Nephron (organoid): ENCODE measurements at regions not wholly inside any gene's neighbourhood (a gene's known extent, or its start where the extent isn't known, plus 50 kb on each side); places are given as distances from the start of the nearest gene placed in this dataset.

Experiments
- H3K27ac Mint-ChIP-seq, 3 experiments: 2 replicates each; pipeline ENCODE4 v1.8.0; 2020; ENCODE audit warnings: mixed read lengths in 3 of 3, mild to moderate bottlenecking in 2 of 3, moderate library complexity in 1 of 3
- H3K27me3 Mint-ChIP-seq: 2 replicates; pipeline ENCODE4 v1.8.0; 2021; ENCODE audit warnings: low read depth, mild to moderate bottlenecking, moderate library complexity, mixed read lengths
- H3K36me3 Mint-ChIP-seq: 2 replicates; pipeline ENCODE4 v1.8.0; 2020; ENCODE audit warnings: low read depth, mixed read lengths
- H3K4me1 Mint-ChIP-seq: 2 replicates; pipeline ENCODE4 v1.8.0; 2020; ENCODE audit warnings: mixed read lengths
- H3K4me3 Mint-ChIP-seq, 3 experiments: 2 replicates each; pipeline ENCODE4 v1.8.0; 2020; ENCODE audit warnings: mild to moderate bottlenecking in 3 of 3, mixed read lengths in 3 of 3, moderate library complexity in 2 of 3
- H3K9me3 Mint-ChIP-seq: 2 replicates; pipeline ENCODE4 v1.8.0; 2020; ENCODE audit warnings: mixed read lengths
- TF ChIP-seq, protein P1 (sequence below), 3 experiments: fragments of 200-600 bp; sonication (generic); IDR thresholded peaks; one replicate each; pipeline ENCODE4 v1.5.0; 2021; ENCODE audit warnings: antibody characterized with exemption in 3 of 3; ENCODE audit not compliant: unreplicated experiment in 3 of 3

DNA sequence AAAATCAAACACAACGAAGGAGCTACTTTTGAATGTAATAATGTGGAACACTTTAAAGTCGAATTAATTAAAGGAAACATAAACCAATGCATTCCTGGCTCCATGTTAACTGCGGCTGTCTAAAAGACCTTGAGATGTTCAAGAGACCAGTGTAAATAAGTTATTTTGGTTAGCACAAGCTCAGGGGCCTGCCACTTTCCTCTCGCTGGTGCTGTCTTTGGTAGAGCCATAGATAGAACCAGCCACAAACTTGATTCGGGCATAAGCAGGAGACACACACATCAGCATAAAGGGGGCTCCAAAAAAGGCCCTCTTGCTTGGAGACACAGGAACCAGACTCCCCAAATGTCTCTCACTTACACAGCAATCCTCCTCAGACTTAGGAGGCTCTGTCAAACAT lies 121.6 kb upstream of the TBX20 start:
- Mint-ChIP-seq H3K4me3 (no peak overlapping the region), H3K4me1 (peaks cover 9% of the 10 kb centered on the region), H3K9me3 (peaks cover 13% of the 10 kb centered on the region), H3K36me3 (no peaks in the 10 kb centered on the region), H3K27me3 (peaks cover 11% of the 10 kb centered on the region), H3K27ac (no peak overlapping the region)
- TF ChIP-seq, protein P1, sequence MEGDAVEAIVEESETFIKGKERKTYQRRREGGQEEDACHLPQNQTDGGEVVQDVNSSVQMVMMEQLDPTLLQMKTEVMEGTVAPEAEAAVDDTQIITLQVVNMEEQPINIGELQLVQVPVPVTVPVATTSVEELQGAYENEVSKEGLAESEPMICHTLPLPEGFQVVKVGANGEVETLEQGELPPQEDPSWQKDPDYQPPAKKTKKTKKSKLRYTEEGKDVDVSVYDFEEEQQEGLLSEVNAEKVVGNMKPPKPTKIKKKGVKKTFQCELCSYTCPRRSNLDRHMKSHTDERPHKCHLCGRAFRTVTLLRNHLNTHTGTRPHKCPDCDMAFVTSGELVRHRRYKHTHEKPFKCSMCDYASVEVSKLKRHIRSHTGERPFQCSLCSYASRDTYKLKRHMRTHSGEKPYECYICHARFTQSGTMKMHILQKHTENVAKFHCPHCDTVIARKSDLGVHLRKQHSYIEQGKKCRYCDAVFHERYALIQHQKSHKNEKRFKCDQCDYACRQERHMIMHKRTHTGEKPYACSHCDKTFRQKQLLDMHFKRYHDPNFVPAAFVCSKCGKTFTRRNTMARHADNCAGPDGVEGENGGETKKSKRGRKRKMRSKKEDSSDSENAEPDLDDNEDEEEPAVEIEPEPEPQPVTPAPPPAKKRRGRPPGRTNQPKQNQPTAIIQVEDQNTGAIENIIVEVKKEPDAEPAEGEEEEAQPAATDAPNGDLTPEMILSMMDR (IDR thresholded peaks at IDR 0.05; ENCODE audit: unreplicated experiment in 3 of 3): no peak

DNA sequence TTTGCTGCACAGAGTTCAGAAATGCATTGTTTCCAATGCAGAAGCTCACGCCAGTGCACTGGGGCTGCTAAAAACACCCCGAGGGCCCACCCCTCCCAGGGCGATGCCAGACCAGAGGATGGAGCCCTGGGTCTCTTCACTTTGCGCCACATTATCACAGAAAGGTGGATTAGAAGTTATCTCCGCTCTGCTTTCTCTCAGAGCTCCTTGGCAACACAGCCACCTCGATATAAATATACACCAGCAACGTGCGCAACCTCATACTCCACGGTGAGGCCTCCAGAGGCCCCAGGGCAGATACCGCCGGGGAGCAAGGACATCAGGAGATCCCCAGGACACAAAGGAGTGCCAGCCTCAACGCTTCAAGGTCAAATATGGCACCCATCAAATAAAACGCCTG lies 121.0 kb upstream of the TBX20 start:
- Mint-ChIP-seq H3K4me1 (peaks cover 9% of the 10 kb centered on the region), H3K4me3 (no peak overlapping the region)

DNA sequence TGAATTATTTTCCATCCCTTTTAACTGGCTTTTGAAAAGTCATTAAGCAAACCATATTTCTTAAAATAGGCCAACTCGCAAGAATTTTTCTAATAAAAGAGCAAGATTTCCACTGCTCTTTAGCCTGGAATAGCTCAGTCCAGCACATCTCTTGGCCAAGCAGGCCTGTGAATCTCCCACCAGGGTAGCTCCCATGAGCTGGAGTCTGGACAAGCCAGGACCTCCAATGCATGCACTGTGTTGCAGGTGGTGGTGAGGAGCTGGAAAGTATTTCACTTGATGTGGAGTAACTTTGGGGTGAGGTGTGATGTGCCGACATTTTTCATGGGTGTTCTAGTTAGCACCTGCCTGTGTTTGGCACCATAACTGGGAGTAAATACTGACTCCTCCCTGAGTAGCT lies 117.3 kb upstream of the TBX20 start:
- Mint-ChIP-seq H3K4me1 (no peaks in the 10 kb centered on the region), H3K36me3 (no peaks in the 10 kb centered on the region)

More for the DNA sequence above, 121.0 kb upstream of the TBX20 start:
- Mint-ChIP-seq H3K9me3 (peaks cover 13% of the 10 kb centered on the region), H3K36me3 (no peaks in the 10 kb centered on the region), H3K27ac (no peak overlapping the region), H3K27me3 (peaks cover 14% of the 10 kb centered on the region)
- TF ChIP-seq, protein P1 (IDR thresholded peaks at IDR 0.05; ENCODE audit: unreplicated experiment in 3 of 3): no peak

DNA sequence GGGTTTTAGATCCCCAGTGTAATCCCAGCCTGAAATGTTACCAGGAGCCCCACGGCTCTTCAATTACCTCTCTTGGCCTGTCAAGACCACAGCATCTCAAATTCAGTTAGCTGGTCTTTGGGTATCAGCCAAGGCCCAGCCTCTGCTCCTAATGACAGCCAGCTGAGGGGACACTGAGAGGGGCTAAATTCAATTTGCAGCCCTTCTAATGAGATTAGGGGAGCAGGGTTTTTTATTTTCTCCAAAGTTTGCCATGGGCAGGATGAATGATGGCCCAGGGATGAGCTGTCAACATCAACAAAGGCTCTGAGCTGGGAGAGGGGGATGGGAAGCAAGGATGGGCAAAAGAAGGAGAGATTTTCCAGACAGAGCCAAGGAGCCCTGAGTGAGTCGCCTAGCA lies 116.8 kb upstream of the TBX20 start:
- Mint-ChIP-seq H3K4me1 (no peaks in the 10 kb centered on the region), H3K36me3 (no peaks in the 10 kb centered on the region), H3K9me3 (peaks cover 13% of the 10 kb centered on the region), H3K4me3 (no peak overlapping the region), H3K27ac (no peak overlapping the region), H3K27me3 (peaks cover 21% of the 10 kb centered on the region)
- TF ChIP-seq, protein P1 (IDR thresholded peaks at IDR 0.05; ENCODE audit: unreplicated experiment in 3 of 3): no peak

More for the DNA sequence above, 117.3 kb upstream of the TBX20 start:
- H3K27ac Mint-ChIP-seq: no peak overlapping the region
- TF ChIP-seq, protein P1 (IDR thresholded peaks at IDR 0.05; ENCODE audit: unreplicated experiment in 3 of 3): no peak
- no peak overlapping the region for H3K4me3 Mint-ChIP-seq
- peaks cover 13% of the 10 kb centered on the region for H3K9me3 Mint-ChIP-seq
- H3K27me3 Mint-ChIP-seq: peaks cover 21% of the 10 kb centered on the region

DNA sequence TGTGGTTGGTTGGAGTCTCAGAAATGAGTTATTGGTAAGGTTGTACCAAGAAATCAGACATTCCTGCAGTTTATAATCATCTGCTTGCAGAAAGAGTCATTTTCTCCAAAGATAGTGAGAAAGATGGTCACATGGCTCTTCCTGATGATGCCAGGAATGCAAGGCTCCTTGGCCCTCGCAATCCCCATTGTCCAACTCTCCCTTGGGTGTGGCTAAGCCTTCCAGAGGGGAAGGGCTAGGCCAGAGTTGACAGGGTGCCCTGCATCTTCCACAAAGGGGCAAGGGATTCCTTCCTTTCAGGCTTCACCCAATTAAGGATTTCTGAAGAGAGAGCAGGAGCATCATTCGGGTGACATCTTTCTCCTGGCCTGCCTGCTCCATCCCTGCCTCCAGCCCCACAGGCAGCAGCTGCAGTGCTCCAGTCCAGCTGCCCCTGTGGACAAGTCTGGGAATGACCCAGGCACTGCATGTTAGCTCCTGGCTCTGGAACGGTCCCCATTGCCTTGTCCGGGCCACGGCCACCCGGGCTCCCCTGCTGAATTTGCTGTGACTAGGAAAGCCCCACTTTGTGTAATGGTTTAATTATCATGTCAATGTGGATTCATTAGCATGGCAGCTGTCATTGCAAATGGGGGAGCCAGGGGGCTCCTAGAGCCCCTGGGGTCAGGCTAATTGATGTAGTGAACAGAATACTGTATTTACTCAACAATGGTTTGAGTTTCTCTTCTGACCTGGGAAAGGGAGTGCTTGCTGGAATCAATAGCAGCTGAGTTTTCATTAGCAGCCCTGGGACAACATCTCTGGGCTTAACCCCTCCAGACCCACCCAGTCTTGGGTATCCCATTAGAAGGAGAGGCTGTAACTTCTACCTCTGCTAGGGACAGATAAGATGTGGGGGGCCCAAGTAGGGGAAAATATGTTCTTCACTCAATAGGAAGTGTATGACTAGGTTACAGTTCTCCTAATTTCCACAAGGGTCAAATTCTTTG lies 112.6 kb upstream of the TBX20 start:
- TF ChIP-seq, protein P1 (IDR thresholded peaks at IDR 0.05; ENCODE audit: unreplicated experiment in 3 of 3): no peak
- Mint-ChIP-seq H3K4me3 (no peak overlapping the region), H3K9me3 (peaks cover 2% of the 10 kb centered on the region), H3K27me3 (peaks cover 20% of the 10 kb centered on the region), H3K36me3 (no peaks in the 10 kb centered on the region), H3K4me1 (no peaks in the 10 kb centered on the region), H3K27ac (no peak overlapping the region)
